GM06990 (cell line): ENCODE measurements at regions not wholly inside any gene's neighbourhood (a gene's known extent, or its start where the extent isn't known, plus 50 kb on each side); places are given as distances from the start of the nearest gene placed in this dataset.

ENCODE experiments used
- DNase-seq: peaks from one replicate; pipeline ENCODE4 v3.0.0-alpha.2; 2011; ENCODE audit not compliant: insufficient read length; ENCODE audit errors: extremely low read depth
- H3K27me3 ChIP-seq: replicated peaks from 2 replicates; pipeline ENCODE4 v1.6.0; 2011; ENCODE audit warnings: low read length; ENCODE audit not compliant: control insufficient read depth, insufficient read depth
- H3K36me3 ChIP-seq: 2 replicates; pipeline ENCODE4 v1.5.1; 2011; ENCODE audit warnings: low read length; ENCODE audit not compliant: control insufficient read depth, insufficient read depth
- H3K4me3 ChIP-seq: replicated peaks from 2 replicates; pipeline ENCODE4 v1.5.1; 2011; ENCODE audit warnings: low read depth, mild to moderate bottlenecking, control low read depth, low read length
- TF ChIP-seq, protein P1 (sequence below): IDR thresholded peaks from 2 replicates; pipeline ENCODE4 v1.5.1; 2011; ENCODE audit warnings: low read length, control low read depth, mild to moderate bottlenecking, inconsistent platforms; ENCODE audit not compliant: insufficient read depth, poor library complexity, severe bottlenecking

DNA sequence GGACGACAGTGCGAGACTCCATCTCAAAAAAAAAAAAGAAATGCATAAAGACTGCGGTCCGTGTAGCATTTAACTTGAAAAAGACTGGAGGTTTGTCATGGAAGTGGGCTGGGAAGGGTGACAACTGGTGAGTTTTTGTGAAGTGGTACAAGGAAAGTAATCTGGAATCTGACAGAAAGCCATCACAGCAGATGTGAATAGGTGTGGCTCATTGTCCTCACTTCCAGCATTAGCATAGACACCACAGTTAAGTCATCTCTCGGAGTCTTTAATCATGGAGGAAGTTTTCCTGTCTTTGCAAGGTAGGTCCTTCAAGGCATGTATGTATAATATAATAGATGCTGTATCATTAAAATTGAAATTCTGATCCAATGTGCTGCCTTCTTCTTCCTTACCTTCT lies 453.2 kb downstream of the TFAP2A start:
- Histone ChIP-seq H3K4me3 (no peak overlapping the region), H3K36me3 (no peaks in the 10 kb centered on the region), H3K27me3 (no peaks in the 10 kb centered on the region)
- TF ChIP-seq, protein P1, sequence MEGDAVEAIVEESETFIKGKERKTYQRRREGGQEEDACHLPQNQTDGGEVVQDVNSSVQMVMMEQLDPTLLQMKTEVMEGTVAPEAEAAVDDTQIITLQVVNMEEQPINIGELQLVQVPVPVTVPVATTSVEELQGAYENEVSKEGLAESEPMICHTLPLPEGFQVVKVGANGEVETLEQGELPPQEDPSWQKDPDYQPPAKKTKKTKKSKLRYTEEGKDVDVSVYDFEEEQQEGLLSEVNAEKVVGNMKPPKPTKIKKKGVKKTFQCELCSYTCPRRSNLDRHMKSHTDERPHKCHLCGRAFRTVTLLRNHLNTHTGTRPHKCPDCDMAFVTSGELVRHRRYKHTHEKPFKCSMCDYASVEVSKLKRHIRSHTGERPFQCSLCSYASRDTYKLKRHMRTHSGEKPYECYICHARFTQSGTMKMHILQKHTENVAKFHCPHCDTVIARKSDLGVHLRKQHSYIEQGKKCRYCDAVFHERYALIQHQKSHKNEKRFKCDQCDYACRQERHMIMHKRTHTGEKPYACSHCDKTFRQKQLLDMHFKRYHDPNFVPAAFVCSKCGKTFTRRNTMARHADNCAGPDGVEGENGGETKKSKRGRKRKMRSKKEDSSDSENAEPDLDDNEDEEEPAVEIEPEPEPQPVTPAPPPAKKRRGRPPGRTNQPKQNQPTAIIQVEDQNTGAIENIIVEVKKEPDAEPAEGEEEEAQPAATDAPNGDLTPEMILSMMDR = no peak
- DNase-seq = no peak

DNA sequence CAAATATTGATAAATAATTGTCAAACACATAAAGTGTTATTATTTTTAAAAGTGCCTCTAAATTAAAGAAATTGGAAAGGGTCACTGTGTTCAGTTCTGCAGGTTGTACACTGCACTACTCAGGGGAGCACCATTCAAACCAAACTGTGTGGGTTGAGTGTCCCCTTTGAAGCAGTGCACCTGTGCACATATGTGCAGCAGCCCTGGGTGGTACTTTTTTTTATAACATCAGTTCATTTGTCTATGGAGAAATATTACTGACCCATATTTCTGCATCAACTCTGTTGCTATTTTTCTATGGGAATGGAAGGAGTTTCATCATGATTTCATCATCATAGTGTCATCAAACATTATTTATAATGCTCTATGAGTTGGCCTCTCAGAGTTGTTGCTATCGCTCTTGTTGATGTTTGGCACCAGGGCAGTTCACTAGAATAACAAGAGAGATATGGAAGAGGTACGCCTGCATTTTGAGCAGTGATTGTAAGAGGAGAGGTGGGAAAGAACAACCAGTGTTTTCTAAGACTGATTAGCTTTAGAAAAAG lies 457.6 kb downstream of the TFAP2A start:
- Histone ChIP-seq H3K36me3 (no peaks in the 10 kb centered on the region), H3K4me3 (no peak overlapping the region), H3K27me3 (no peaks in the 10 kb centered on the region)
- no peak for DNase-seq
- TF ChIP-seq, protein P1 = no peak

DNA sequence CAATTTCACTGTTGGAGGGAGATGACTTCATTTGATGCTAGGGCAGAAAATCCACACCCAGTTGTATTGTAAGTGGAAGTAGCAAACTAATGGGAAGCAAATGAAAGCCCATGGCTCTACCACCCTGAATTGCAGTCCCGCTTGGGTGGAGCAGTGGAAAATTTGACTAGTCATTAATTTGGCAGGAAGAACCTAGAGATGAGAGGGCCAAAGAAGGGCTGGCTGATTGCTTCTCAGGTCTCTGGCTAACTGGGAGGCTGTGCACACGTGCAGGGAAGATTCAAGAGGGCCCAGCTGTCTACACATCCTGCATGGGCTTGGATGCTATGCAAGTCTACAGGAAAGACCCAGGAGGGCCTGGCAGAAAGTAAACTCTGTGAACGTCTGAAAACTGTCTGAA lies 466.2 kb downstream of the TFAP2A start:
- DNase-seq = no peak
- Histone ChIP-seq H3K36me3 (no peaks in the 10 kb centered on the region), H3K27me3 (no peaks in the 10 kb centered on the region), H3K4me3 (no peak overlapping the region)
- TF ChIP-seq, protein P1 = no peak

DNA sequence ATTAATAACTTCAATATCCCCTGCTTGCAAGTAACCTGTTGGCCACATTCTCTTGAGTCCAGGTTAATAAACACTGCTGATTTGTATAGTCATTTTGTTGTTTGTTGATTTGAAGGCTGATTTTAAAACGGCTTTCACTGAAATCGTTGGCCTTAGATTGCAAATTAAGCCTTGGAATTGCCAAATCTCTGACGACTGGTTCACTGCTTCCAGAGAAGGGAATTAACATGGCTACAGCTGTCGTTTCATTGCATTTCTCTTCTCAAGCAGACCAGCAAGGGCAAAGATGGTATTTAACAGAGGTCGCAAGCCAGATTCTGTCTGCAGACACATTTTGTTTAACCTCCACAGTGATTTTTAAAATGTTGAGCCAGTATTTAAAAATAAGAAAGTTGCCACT lies 470.9 kb downstream of the TFAP2A start:
- Histone ChIP-seq H3K27me3 (no peaks in the 10 kb centered on the region), H3K4me3 (no peak overlapping the region), H3K36me3 (no peaks in the 10 kb centered on the region)
- no peak for DNase-seq
- TF ChIP-seq, protein P1 = no peak

DNA sequence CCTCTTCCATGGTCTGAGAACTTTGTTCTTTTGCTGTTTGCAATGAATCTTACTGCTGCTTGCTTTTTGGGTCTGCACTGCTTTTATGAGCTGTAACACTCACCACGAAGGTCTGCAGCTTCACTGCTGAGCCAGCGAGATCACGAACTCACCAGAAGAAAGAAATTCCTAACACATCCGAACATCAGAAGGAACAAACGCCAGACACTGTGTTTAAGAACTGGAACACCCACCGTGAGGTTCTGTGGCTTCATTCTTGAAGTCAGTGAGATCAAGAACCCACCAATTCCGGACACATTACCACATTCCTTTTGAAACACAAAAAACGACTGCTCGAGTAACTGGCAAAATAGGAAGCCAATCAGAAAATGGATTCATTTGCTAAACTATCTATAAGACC lies 471.8 kb downstream of the TFAP2A start:
- Histone ChIP-seq H3K4me3 (no peak overlapping the region), H3K36me3 (no peaks in the 10 kb centered on the region), H3K27me3 (no peaks in the 10 kb centered on the region)
- DNase-seq = no peak
- TF ChIP-seq, protein P1 = no peak

DNA sequence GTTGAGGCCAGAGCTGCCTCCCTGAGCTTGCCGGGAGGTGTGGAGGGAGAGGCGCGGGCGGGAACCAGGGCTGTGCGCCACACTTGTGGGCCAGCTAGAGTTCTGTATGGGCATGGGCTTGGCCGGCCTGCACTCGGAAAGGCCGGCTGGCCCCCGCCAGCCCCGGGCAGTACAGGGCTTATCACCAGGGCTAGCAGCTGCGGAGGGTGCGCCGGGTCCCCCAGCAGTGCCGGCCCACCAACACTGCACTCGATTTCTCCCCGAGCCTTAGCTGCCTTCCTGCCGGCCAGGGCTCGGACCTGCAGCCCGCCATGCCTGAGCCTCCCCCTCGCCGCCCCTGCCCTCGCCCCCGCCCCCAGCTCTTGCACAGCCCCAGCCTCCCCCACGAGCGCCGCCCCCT lies 472.7 kb downstream of the TFAP2A start:
- Histone ChIP-seq H3K4me3 (no peak overlapping the region), H3K36me3 (no peaks in the 10 kb centered on the region), H3K27me3 (no peaks in the 10 kb centered on the region)
- no peak for DNase-seq
- TF ChIP-seq, protein P1 = no peak
